ENCODE measurements at regions not wholly inside any gene's neighbourhood (a gene's known extent, or its start where the extent isn't known, plus 50 kb on each side); places are given as distances from the start of the nearest gene placed in this dataset.

GRCh38 chr4:79678472-79679202 is 270.6 kb upstream of the GK2 start:
- TF ChIP-seq FOXK2 (IDR thresholded peaks at IDR 0.05) (no peak), FOXA1 (IDR thresholded peaks at IDR 0.05) (no peak), PKNOX1 (IDR thresholded peaks at IDR 0.05) (no peak), NFRKB (IDR thresholded peaks at IDR 0.05) (no peak), SP1 (IDR thresholded peaks at IDR 0.05) (no peak), TARDBP (IDR thresholded peaks at IDR 0.05) (no peak), L3MBTL2 (conservative IDR thresholded peaks at IDR 0.05) (no peak)

Measured in HEK293T (cell line).